ENCODE measurements at regions not wholly inside any gene's neighbourhood (a gene's known extent, or its start where the extent isn't known, plus 50 kb on each side); places are given as distances from the start of the nearest gene placed in this dataset.

- H3K27ac Mint-ChIP-seq: no peak overlapping the region
- CTCF ChIA-PET: no interaction called here
- H3K27me3 Mint-ChIP-seq (ENCODE audit: low read depth): peaks cover 2% of the 10 kb centered on the region
- intact Hi-C loops (cut with micrococcal nuclease): no loop called here
- H3K9me3 Mint-ChIP-seq: no peaks in the 10 kb centered on the region
- no peak overlapping the region for H3K4me3 Mint-ChIP-seq
- peaks cover 5% of the 10 kb centered on the region for H3K4me1 Mint-ChIP-seq (ENCODE audit: low read depth)
- no peaks in the 10 kb centered on the region for H3K36me3 Mint-ChIP-seq (ENCODE audit: low read depth)
- DNase-seq: no peak
These were observed 290.8 kb downstream of the MSX2 start for GRCh38 chr5:175015028-175015685.

- H3K4me3 Mint-ChIP-seq: no peak overlapping the region
- peak; percentile 17 for DNase-seq
- no peaks in the 10 kb centered on the region for H3K36me3 Mint-ChIP-seq (ENCODE audit: low read depth)
- no peaks in the 10 kb centered on the region for H3K27me3 Mint-ChIP-seq (ENCODE audit: low read depth)
- no peak overlapping the region for H3K27ac Mint-ChIP-seq
- intact Hi-C loops (cut with micrococcal nuclease): no loop called here
- CTCF ChIA-PET: no interaction called here
- no peaks in the 10 kb centered on the region for H3K9me3 Mint-ChIP-seq
- peaks cover 5% of the 10 kb centered on the region for H3K4me1 Mint-ChIP-seq (ENCODE audit: low read depth)
These were observed 288.9 kb downstream of the MSX2 start for GRCh38 chr5:175013251-175013650.

- intact Hi-C loops (cut with micrococcal nuclease): no loop called here
- H3K27ac Mint-ChIP-seq: no peak overlapping the region
- no peak overlapping the region for H3K4me3 Mint-ChIP-seq
- DNase-seq: no peak
- no peaks in the 10 kb centered on the region for H3K36me3 Mint-ChIP-seq (ENCODE audit: low read depth)
- H3K27me3 Mint-ChIP-seq (ENCODE audit: low read depth): no peaks in the 10 kb centered on the region
- H3K4me1 Mint-ChIP-seq (ENCODE audit: low read depth): peaks cover 5% of the 10 kb centered on the region
- H3K9me3 Mint-ChIP-seq: no peaks in the 10 kb centered on the region
- CTCF ChIA-PET: interaction anchor here (0.6 to 1.3 kb wide), 2 partner anchors 14 to 55 kb away, joined by 3 to 4 read pairs; no protein-coding TSS in a partner anchor
These were observed 287.9 kb downstream of the MSX2 start for GRCh38 chr5:175012267-175012666.

DNA sequence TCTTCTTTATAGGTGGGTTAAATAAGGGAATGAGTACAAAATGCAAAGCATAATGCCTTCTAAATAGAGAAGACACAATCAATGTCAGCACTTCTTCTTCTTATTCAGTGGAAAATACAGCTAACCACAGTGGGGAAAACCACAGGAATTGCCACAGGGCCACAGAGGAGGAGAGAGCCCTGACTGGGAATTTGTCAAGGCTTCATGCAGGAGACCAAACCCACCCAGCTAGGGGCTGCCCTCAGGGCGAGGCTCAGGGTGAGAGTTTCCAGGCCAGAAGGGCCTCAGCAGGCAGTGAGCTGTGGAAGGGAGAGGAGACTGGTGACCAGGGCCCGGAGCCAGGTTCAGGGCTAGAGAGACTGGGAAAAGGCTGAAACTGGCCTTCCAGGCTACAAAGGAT, 279.1 kb downstream of the MSX2 start:
- intact Hi-C loops (cut with micrococcal nuclease): no loop called here
- H3K27me3 Mint-ChIP-seq (ENCODE audit: low read depth): peaks cover 2% of the 10 kb centered on the region
- CTCF ChIA-PET: no interaction called here
- no peak overlapping the region for H3K27ac Mint-ChIP-seq
- H3K4me1 Mint-ChIP-seq (ENCODE audit: low read depth): peaks cover 18% of the 10 kb centered on the region
- DNase-seq: no peak
- H3K36me3 Mint-ChIP-seq (ENCODE audit: low read depth): peaks cover 5% of the 10 kb centered on the region
- peaks cover 5% of the 10 kb centered on the region for H3K9me3 Mint-ChIP-seq
- H3K4me3 Mint-ChIP-seq: no peak overlapping the region

- CTCF ChIA-PET: interaction anchor here (1.1 kb wide), 1 partner anchor 716 kb away, joined by 3 read pairs; no protein-coding TSS in a partner anchor
- intact Hi-C loops (cut with micrococcal nuclease): no loop called here
- DNase-seq: no peak
- Mint-ChIP-seq H3K27me3 (ENCODE audit: low read depth) (peaks cover 2% of the 10 kb centered on the region), H3K4me1 (ENCODE audit: low read depth) (peaks cover 18% of the 10 kb centered on the region), H3K4me3 (no peak overlapping the region), H3K36me3 (ENCODE audit: low read depth) (peaks cover 6% of the 10 kb centered on the region), H3K9me3 (peaks cover 17% of the 10 kb centered on the region), H3K27ac (no peak overlapping the region)
These were observed 277.7 kb downstream of the MSX2 start for GRCh38 chr5:175001876-175002645.

DNA sequence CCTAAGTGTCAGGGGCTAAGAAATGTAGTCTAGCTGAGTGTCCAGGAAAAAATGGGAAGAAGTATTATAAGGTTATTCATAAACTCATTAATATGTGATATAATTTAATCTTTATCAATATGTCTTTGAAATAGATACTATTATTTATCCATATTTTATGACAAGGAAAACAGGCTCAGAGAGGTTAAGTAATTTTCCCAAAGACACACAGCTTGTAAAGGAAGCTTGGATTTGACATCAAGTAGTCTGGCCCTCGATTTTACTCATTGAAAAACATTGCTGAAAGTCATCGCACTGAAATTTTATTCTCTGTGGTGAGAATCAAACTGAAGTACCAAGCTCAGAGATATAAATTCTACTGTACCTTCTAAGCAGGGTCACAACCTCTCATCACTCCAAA, 276.9 kb downstream of the MSX2 start:
- intact Hi-C loops (cut with micrococcal nuclease): no loop called here
- Mint-ChIP-seq H3K9me3 (peaks cover 17% of the 10 kb centered on the region), H3K27me3 (ENCODE audit: low read depth) (peaks cover 2% of the 10 kb centered on the region), H3K36me3 (ENCODE audit: low read depth) (peaks cover 6% of the 10 kb centered on the region), H3K4me3 (no peak overlapping the region), H3K27ac (no peak overlapping the region), H3K4me1 (ENCODE audit: low read depth) (peaks cover 18% of the 10 kb centered on the region)
- CTCF ChIA-PET: interaction anchor here (1.1 kb wide), 1 partner anchor 717 kb away, joined by 3 read pairs; no protein-coding TSS in a partner anchor
- no peak for DNase-seq

DNA sequence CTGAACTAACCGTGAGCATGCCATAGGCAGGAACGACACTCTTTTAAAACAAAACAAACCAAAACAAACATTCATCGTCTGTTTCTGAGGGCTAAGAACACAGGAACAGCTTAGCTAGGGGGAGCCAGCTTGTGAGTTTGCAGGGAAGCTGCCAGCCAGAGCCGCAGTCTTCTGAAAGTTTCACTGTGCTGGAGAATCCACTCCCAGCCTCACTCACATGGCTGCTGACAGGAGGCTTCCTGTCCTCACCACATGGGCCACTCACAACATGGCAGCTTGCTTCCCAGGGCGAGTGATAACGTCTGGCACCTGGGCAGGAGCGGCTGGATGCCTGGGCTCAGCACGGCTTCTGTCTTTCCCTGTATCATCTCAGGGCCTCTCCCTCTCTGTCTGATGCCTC, 275.2 kb downstream of the MSX2 start:
- no peak overlapping the region for H3K27ac Mint-ChIP-seq

DNA sequence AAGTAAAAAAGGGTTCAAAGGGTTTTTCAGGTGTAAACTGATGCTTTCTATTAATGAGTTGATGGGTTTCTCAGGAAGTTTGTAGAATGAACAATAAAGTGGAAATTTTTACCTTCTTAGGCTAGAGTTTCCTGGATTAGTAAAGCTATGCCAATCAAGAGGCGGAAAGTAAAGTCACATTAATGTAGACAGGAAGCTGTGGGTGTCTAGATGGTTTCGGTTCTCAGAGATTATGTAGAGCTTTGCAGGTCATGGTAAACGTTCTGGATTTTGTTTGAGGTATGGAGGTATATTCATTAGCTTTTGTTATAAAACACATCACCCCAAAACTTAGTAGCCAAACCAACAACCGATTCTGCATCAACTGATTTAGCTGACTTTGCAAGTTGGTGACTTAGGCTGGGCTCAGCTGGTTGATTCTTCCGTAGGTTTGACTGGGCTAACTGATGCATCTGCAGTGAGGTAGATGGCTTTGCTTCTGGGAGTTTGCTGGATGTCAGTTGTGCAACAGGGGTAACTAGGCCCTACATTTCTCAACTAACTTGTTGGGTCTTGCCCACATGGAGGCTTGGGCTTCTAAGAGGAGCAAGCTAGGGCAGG, 273.8 kb downstream of the MSX2 start:
- Mint-ChIP-seq H3K27me3 (ENCODE audit: low read depth) (peaks cover 2% of the 10 kb centered on the region), H3K4me3 (no peak overlapping the region), H3K4me1 (ENCODE audit: low read depth) (peaks cover 13% of the 10 kb centered on the region), H3K9me3 (peaks cover 17% of the 10 kb centered on the region), H3K36me3 (ENCODE audit: low read depth) (peaks cover 6% of the 10 kb centered on the region), H3K27ac (no peak overlapping the region)
- DNase-seq: peak; percentile 40
- intact Hi-C loops (cut with micrococcal nuclease): no loop called here
- CTCF ChIA-PET: interaction anchor here (1.1 kb wide), 1 partner anchor 14 kb away, joined by 4 read pairs; no protein-coding TSS in a partner anchor

More for the DNA sequence above, 275.2 kb downstream of the MSX2 start:
- DNase-seq: no peak
- intact Hi-C loops (cut with micrococcal nuclease): no loop called here
- Mint-ChIP-seq H3K9me3 (peaks cover 17% of the 10 kb centered on the region), H3K4me1 (ENCODE audit: low read depth) (peaks cover 18% of the 10 kb centered on the region), H3K4me3 (no peak overlapping the region), H3K36me3 (ENCODE audit: low read depth) (peaks cover 6% of the 10 kb centered on the region), H3K27me3 (ENCODE audit: low read depth) (peaks cover 2% of the 10 kb centered on the region)
- CTCF ChIA-PET: no interaction called here

GRCh38 chr5:174997688-174998087, 273.3 kb downstream of the MSX2 start:
- peaks cover 4% of the 10 kb centered on the region for H3K27me3 Mint-ChIP-seq (ENCODE audit: low read depth)
- H3K27ac Mint-ChIP-seq: no peak overlapping the region
- H3K4me3 Mint-ChIP-seq: no peak overlapping the region
- CTCF ChIA-PET: interaction anchor here (1.1 kb wide), 1 partner anchor 14 kb away, joined by 4 read pairs; no protein-coding TSS in a partner anchor
- intact Hi-C loops (cut with micrococcal nuclease): no loop called here
- H3K4me1 Mint-ChIP-seq (ENCODE audit: low read depth): peaks cover 13% of the 10 kb centered on the region
- H3K36me3 Mint-ChIP-seq (ENCODE audit: low read depth): peaks cover 6% of the 10 kb centered on the region
- no peak for DNase-seq
- H3K9me3 Mint-ChIP-seq: peaks cover 17% of the 10 kb centered on the region

GRCh38 chr5:174996941-174997340, 272.6 kb downstream of the MSX2 start:
- H3K27me3 Mint-ChIP-seq (ENCODE audit: low read depth): peaks cover 3% of the 10 kb centered on the region
- H3K27ac Mint-ChIP-seq: no peak overlapping the region
- CTCF ChIA-PET: no interaction called here
- peaks cover 17% of the 10 kb centered on the region for H3K9me3 Mint-ChIP-seq
- no peak for DNase-seq
- H3K36me3 Mint-ChIP-seq (ENCODE audit: low read depth): peaks cover 6% of the 10 kb centered on the region
- peaks cover 13% of the 10 kb centered on the region for H3K4me1 Mint-ChIP-seq (ENCODE audit: low read depth)
- intact Hi-C loops (cut with micrococcal nuclease): no loop called here
- no peak overlapping the region for H3K4me3 Mint-ChIP-seq

GRCh38 chr5:174995827-174996226, 271.4 kb downstream of the MSX2 start:
- no peak for DNase-seq
- Mint-ChIP-seq H3K4me1 (ENCODE audit: low read depth) (peaks cover 12% of the 10 kb centered on the region), H3K4me3 (no peak overlapping the region), H3K36me3 (ENCODE audit: low read depth) (peaks cover 6% of the 10 kb centered on the region), H3K9me3 (peaks cover 17% of the 10 kb centered on the region), H3K27me3 (ENCODE audit: low read depth) (peaks cover 3% of the 10 kb centered on the region), H3K27ac (no peak overlapping the region)
- CTCF ChIA-PET: no interaction called here
- intact Hi-C loops (cut with micrococcal nuclease): no loop called here

DNA sequence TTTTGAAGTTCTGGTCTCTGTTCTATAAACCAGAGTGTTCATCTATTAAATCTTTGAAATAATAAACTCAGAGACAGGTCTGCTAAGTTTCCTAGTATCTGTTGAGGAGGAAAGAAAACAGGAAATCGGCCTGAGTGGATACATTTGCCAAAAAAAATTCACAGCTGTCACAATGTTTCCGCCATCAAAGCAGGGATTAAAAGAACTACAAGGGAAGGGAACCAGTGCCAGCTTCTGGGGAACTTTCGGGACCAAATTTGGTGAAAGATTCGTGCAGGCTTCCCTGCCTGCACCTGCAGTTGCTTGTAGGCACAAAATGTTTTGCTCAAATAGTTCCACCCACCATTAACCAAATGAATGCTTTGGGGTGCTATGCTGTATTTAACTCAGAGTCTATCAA, 267.5 kb downstream of the MSX2 start:
- peaks cover 3% of the 10 kb centered on the region for H3K27me3 Mint-ChIP-seq (ENCODE audit: low read depth)
- no peaks in the 10 kb centered on the region for H3K4me1 Mint-ChIP-seq (ENCODE audit: low read depth)
- no peak overlapping the region for H3K27ac Mint-ChIP-seq
- CTCF ChIA-PET: no interaction called here
- intact Hi-C loops (cut with micrococcal nuclease): no loop called here
- H3K4me3 Mint-ChIP-seq: no peak overlapping the region
- no peak for DNase-seq
- no peaks in the 10 kb centered on the region for H3K36me3 Mint-ChIP-seq (ENCODE audit: low read depth)
- no peaks in the 10 kb centered on the region for H3K9me3 Mint-ChIP-seq
